Aorta (tissue), 5 donors: ENCODE measurements at regions not wholly inside any gene's neighbourhood (a gene's known extent, or its start where the extent isn't known, plus 50 kb on each side); places are given as distances from the start of the nearest gene placed in this dataset.

Source experiments
- ATAC-seq: fragments of 200-7000 bp; cut with Tn5 transposase; one replicate; pipeline ENCODE4 v1.9.1; 2022; ENCODE audit warnings: moderate library complexity; ENCODE audit not compliant: low FRiP score
- DNase-seq, 2 donors: peaks; one replicate each; pipeline ENCODE4 v3.0.0-alpha.2; 2020
- H3K27ac ChIP-seq, 2 donors: one replicate each; pipeline ENCODE4 v1.5.1; 2013; ENCODE audit warnings: low read length in 2 of 2, mild to moderate bottlenecking in 2 of 2, moderate library complexity in 2 of 2, control low read depth in 1 of 2, inconsistent platforms in 1 of 2, low read depth in 1 of 2
- H3K27me3 ChIP-seq, 2 donors: one replicate each; pipeline ENCODE4 v1.6.1; 2013; ENCODE audit warnings: control low read depth in 1 of 2, low read length in 1 of 2, mild to moderate bottlenecking in 1 of 2, moderate library complexity in 1 of 2; ENCODE audit not compliant: insufficient read depth in 2 of 2, control insufficient read depth in 1 of 2
- H3K36me3 ChIP-seq, 2 donors: one replicate each; pipeline ENCODE4 v1.6.1; 2013; ENCODE audit warnings: control low read depth in 1 of 2, low read length in 1 of 2, mild to moderate bottlenecking in 1 of 2; ENCODE audit not compliant: insufficient read depth in 2 of 2, control insufficient read depth in 1 of 2
- H3K4me1 ChIP-seq, 2 donors: one replicate each; pipeline ENCODE4 v1.6.1; 2013; ENCODE audit warnings: low read length in 2 of 2, control low read depth in 1 of 2, mild to moderate bottlenecking in 1 of 2, moderate library complexity in 1 of 2; ENCODE audit not compliant: insufficient read depth in 2 of 2, control insufficient read depth in 1 of 2
- H3K4me3 ChIP-seq, 2 donors: one replicate each; pipeline ENCODE4 v1.5.1; 2013; ENCODE audit warnings: low read length in 2 of 2, control low read depth in 1 of 2, mild to moderate bottlenecking in 1 of 2
- H3K9me3 ChIP-seq: one replicate; pipeline ENCODE4 v1.6.1; 2013; ENCODE audit warnings: mild to moderate bottlenecking, low read length; ENCODE audit not compliant: control insufficient read depth
- WGBS, 2 donors: extraction: QIAGEN DNeasy Blood & Tissue Kit; methylation state at CpG; one replicate each; pipeline ENCODE4 v1.1.7; 2013; 5-methylcytosine and 5-hydroxymethylcytosine counted together
- intact Hi-C, 2 donors: fragments of 100-400 bp; cut with DNase I; formaldehyde crosslinking; loops; one replicate each; pipeline versions ENCODE4 v1.14.2 to v1.15.0; 2022
- donor health status: healthy with polysubstance abuse.
- donor health status: Bipolar disorder and iron deficiency.
- donor health status: DM: no; HTN: no; CAD: no.
- donor health status: DM: no; HTN: no; CAD: no.
- donor health status: DM: yes; HTN: yes; CAD: no.

GRCh38 chr2:183680573-183680972 is 556.3 kb downstream of the NUP35 start:
- H3K4me1 ChIP-seq, result no peaks in the 10 kb centered on the region
- 61 to 71% methylated on average over 2 of the region's 2 CpGs for WGBS, 2 donors
- H3K27me3 ChIP-seq, result no peaks in the 10 kb centered on the region
- DNase-seq, result no peak
- ATAC-seq, result no peak
- H3K36me3 ChIP-seq, result no peaks in the 10 kb centered on the region
- no peak overlapping the region for H3K27ac ChIP-seq
- H3K4me3 ChIP-seq, result no peak overlapping the region
- no peaks in the 10 kb centered on the region for H3K9me3 ChIP-seq
- intact Hi-C loops, result no loop called here

- no peaks in the 10 kb centered on the region for H3K27me3 ChIP-seq
- no peaks in the 10 kb centered on the region for H3K9me3 ChIP-seq
- intact Hi-C loops, result no loop called here
- no peak for DNase-seq
- no peak overlapping the region for H3K4me3 ChIP-seq
- WGBS, 2 donors, result 87 to 89% methylated on average over 2 of the region's 2 CpGs
- no peaks in the 10 kb centered on the region for H3K36me3 ChIP-seq
- no peaks in the 10 kb centered on the region for H3K4me1 ChIP-seq
- no peak for ATAC-seq
- H3K27ac ChIP-seq, result no peak overlapping the region
Observed at GRCh38 chr2:183684686-183685085, 560.4 kb downstream of the NUP35 start.

GRCh38 chr2:183696028-183696427 is 571.8 kb downstream of the NUP35 start:
- Histone ChIP-seq H3K27ac (no peak overlapping the region), H3K36me3 (no peaks in the 10 kb centered on the region), H3K27me3 (no peaks in the 10 kb centered on the region), H3K4me1 (no peaks in the 10 kb centered on the region), H3K4me3 (no peak overlapping the region), H3K9me3 (peaks cover 2% of the 10 kb centered on the region)
- DNase-seq (no peak), ATAC-seq (no peak)
- WGBS, 2 donors, result 58 to 68% methylated on average over 4 of the region's 4 CpGs
- intact Hi-C loops, result no loop called here

GRCh38 chr2:183709829-183710228 is 585.6 kb downstream of the NUP35 start:
- DNase-seq (no peak), ATAC-seq (no peak)
- Histone ChIP-seq H3K27ac (no peak overlapping the region), H3K4me3 (no peak overlapping the region), H3K36me3 (no peaks in the 10 kb centered on the region), H3K9me3 (no peaks in the 10 kb centered on the region), H3K27me3 (no peaks in the 10 kb centered on the region), H3K4me1 (no peaks in the 10 kb centered on the region)
- WGBS, 2 donors, result 77 to 86% methylated on average over 1 of the region's 1 CpG
- intact Hi-C loops, result no loop called here

GRCh38 chr2:183718246-183718645 is 594.0 kb downstream of the NUP35 start:
- Histone ChIP-seq H3K4me1 (no peaks in the 10 kb centered on the region), H3K4me3 (no peak overlapping the region), H3K9me3 (no peaks in the 10 kb centered on the region), H3K36me3 (no peaks in the 10 kb centered on the region), H3K27ac (no peak overlapping the region), H3K27me3 (no peaks in the 10 kb centered on the region)
- DNase-seq, result no peak
- intact Hi-C loops, result no loop called here
- no peak for ATAC-seq
- WGBS, 2 donors, result 61 to 63% methylated on average over 3 of the region's 3 CpGs

- intact Hi-C loops, result no loop called here
- Histone ChIP-seq H3K4me3 (no peak overlapping the region), H3K27me3 (peaks cover 0 to 1% of the 10 kb centered on the region in 2 donors), H3K36me3 (no peaks in the 10 kb centered on the region), H3K4me1 (no peaks in the 10 kb centered on the region), H3K27ac (no peak overlapping the region), H3K9me3 (no peaks in the 10 kb centered on the region)
- no peak for ATAC-seq
- 90 to 100% methylated on average over 2 of the region's 2 CpGs for WGBS, 2 donors
- no peak for DNase-seq
Observed at GRCh38 chr2:183723278-183723677, 599.0 kb downstream of the NUP35 start.

GRCh38 chr2:183729380-183729779 is 605.1 kb downstream of the NUP35 start:
- DNase-seq (no peak), ATAC-seq (no peak)
- H3K9me3 ChIP-seq, result no peaks in the 10 kb centered on the region
- intact Hi-C loops, result no loop called here
- H3K27ac ChIP-seq, result no peak overlapping the region
- no peak overlapping the region for H3K4me3 ChIP-seq
- 8 to 15% methylated on average over 2 of the region's 2 CpGs for WGBS, 2 donors
- H3K4me1 ChIP-seq, result no peaks in the 10 kb centered on the region
- H3K27me3 ChIP-seq, result peaks cover 0 to 1% of the 10 kb centered on the region in 2 donors
- no peaks in the 10 kb centered on the region for H3K36me3 ChIP-seq

- Histone ChIP-seq H3K36me3 (no peaks in the 10 kb centered on the region), H3K4me1 (no peaks in the 10 kb centered on the region), H3K27me3 (no peaks in the 10 kb centered on the region), H3K4me3 (no peak overlapping the region), H3K9me3 (no peaks in the 10 kb centered on the region), H3K27ac (no peak overlapping the region)
- WGBS, 2 donors, result 22 to 30% methylated on average over 2 of the region's 2 CpGs
- DNase-seq, result no peak
- ATAC-seq, result no peak
- intact Hi-C loops, result no loop called here
Observed at GRCh38 chr2:183740241-183740640, 616.0 kb downstream of the NUP35 start.

GRCh38 chr2:183752571-183752970 is 628.3 kb downstream of the NUP35 start:
- Histone ChIP-seq H3K9me3 (no peaks in the 10 kb centered on the region), H3K4me1 (no peaks in the 10 kb centered on the region), H3K4me3 (no peak overlapping the region), H3K27ac (no peak overlapping the region), H3K27me3 (no peaks in the 10 kb centered on the region), H3K36me3 (no peaks in the 10 kb centered on the region)
- ATAC-seq, result no peak
- WGBS, 2 donors, result 77 to 86% methylated on average over 3 of the region's 3 CpGs
- no peak for DNase-seq
- intact Hi-C loops, result no loop called here
